Keratinocyte (primary cell): ENCODE measurements at regions not wholly inside any gene's neighbourhood (a gene's known extent, or its start where the extent isn't known, plus 50 kb on each side); places are given as distances from the start of the nearest gene placed in this dataset.

ENCODE experiments used
- EZH2 ChIP-seq: IDR thresholded peaks from one replicate; pipeline ENCODE4 v1.6.1; 2012; ENCODE audit warnings: inconsistent platforms, mild to moderate bottlenecking, low read length, moderate library complexity
- TF ChIP-seq, protein P1 (sequence below), 3 experiments: IDR thresholded peaks in 1 of 3; conservative IDR thresholded peaks in 1 of 3; optimal IDR thresholded peaks in 1 of 3; 2 replicates in 2 of 3; 3 replicates in 1 of 3; pipeline versions ENCODE3 to v1.5.1; 2011; ENCODE audit warnings: low read length in 3 of 3, mild to moderate bottlenecking in 3 of 3, moderate library complexity in 2 of 3, control low read depth in 1 of 3, inconsistent platforms in 1 of 3; ENCODE audit not compliant: insufficient read depth in 2 of 3; ENCODE audit errors: extremely low read depth in 1 of 3

DNA sequence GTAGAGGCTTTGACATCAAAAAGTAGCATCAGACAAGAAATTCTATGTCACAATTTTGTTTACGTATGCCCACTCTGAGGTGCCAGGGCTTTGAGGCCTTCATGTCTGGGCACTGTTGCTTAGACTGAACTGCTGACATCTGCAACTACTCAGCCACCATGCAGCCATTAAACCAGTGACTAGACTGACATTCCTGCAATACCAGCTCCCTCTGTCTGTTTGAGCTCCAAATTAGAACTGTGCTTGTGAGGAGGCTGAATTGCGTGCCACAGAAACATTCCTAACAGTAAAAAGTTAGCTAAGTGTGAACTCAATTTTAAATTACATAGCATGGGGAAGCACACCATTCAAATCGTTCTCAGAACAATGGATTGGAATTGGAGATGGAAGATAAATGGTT, 163.2 kb downstream of the INSIG2 start:
- TF ChIP-seq, protein P1, sequence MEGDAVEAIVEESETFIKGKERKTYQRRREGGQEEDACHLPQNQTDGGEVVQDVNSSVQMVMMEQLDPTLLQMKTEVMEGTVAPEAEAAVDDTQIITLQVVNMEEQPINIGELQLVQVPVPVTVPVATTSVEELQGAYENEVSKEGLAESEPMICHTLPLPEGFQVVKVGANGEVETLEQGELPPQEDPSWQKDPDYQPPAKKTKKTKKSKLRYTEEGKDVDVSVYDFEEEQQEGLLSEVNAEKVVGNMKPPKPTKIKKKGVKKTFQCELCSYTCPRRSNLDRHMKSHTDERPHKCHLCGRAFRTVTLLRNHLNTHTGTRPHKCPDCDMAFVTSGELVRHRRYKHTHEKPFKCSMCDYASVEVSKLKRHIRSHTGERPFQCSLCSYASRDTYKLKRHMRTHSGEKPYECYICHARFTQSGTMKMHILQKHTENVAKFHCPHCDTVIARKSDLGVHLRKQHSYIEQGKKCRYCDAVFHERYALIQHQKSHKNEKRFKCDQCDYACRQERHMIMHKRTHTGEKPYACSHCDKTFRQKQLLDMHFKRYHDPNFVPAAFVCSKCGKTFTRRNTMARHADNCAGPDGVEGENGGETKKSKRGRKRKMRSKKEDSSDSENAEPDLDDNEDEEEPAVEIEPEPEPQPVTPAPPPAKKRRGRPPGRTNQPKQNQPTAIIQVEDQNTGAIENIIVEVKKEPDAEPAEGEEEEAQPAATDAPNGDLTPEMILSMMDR (optimal IDR thresholded peaks at IDR 0.05 in 1 of 3, IDR thresholded peaks at IDR 0.05 in 1 of 3, conservative IDR thresholded peaks at IDR 0.05 in 1 of 3; ENCODE audit: extremely low read depth in 1 of 3, insufficient read depth in 2 of 3, low read length in 3 of 3) = no peak
- TF ChIP-seq EZH2 = no peak
